ENCODE measurements at regions not wholly inside any gene's neighbourhood (a gene's known extent, or its start where the extent isn't known, plus 50 kb on each side); places are given as distances from the start of the nearest gene placed in this dataset.

GRCh38 chr2:12091201-12091806 lies 344.9 kb downstream of the LPIN1 start:
- TF ChIP-seq CTCF (conservative IDR thresholded peaks at IDR 0.05; ENCODE audit: low read depth, low read length): no peak
- no peak for DNase-seq (ENCODE audit: low read depth)
- H3K4me3 ChIP-seq (ENCODE audit: low read depth, low read length): no peak overlapping the region

- DNase-seq (ENCODE audit: low read depth): no peak
- no peak for TF ChIP-seq CTCF (conservative IDR thresholded peaks at IDR 0.05; ENCODE audit: low read depth, low read length)
- H3K4me3 ChIP-seq (ENCODE audit: low read depth, low read length): no peak overlapping the region
These were observed 347.7 kb downstream of the LPIN1 start for GRCh38 chr2:12094134-12094533.

GRCh38 chr2:12096051-12096787 lies 349.8 kb downstream of the LPIN1 start:
- DNase-seq (ENCODE audit: low read depth): no peak
- TF ChIP-seq CTCF (conservative IDR thresholded peaks at IDR 0.05; ENCODE audit: low read depth, low read length): no peak

GRCh38 chr2:12096788-12097449 lies 350.5 kb downstream of the LPIN1 start:
- DNase-seq (ENCODE audit: low read depth): no peak
- no peak overlapping the region for H3K4me3 ChIP-seq (ENCODE audit: low read depth, low read length)
- TF ChIP-seq CTCF (conservative IDR thresholded peaks at IDR 0.05; ENCODE audit: low read depth, low read length): no peak

More at GRCh38 chr2:12096051-12096787, 349.8 kb downstream of the LPIN1 start:
- H3K4me3 ChIP-seq (ENCODE audit: low read depth, low read length): no peak overlapping the region

- no peak for DNase-seq (ENCODE audit: low read depth)
- no peak for TF ChIP-seq CTCF (conservative IDR thresholded peaks at IDR 0.05; ENCODE audit: low read depth, low read length)
- H3K4me3 ChIP-seq (ENCODE audit: low read depth, low read length): no peak overlapping the region
These were observed 351.4 kb downstream of the LPIN1 start for GRCh38 chr2:12097859-12098258.

- H3K4me3 ChIP-seq (ENCODE audit: low read depth, low read length): no peak overlapping the region
- DNase-seq (ENCODE audit: low read depth): no peak
- TF ChIP-seq CTCF (conservative IDR thresholded peaks at IDR 0.05; ENCODE audit: low read depth, low read length): no peak
These were observed 352.9 kb downstream of the LPIN1 start for GRCh38 chr2:12099374-12099773.

Measured in choroid plexus epithelial cell (primary cell).